D341Med (cell line): ENCODE measurements at regions not wholly inside any gene's neighbourhood (a gene's known extent, or its start where the extent isn't known, plus 50 kb on each side); places are given as distances from the start of the nearest gene placed in this dataset.
A peak's percentile ranks its signal among the peaks of the same experiment; 100 is the strongest.
"Not testable (repeated sequence)": the region's sequence is repeated elsewhere in the genome, so short reads cannot be mapped to it uniquely, and the experiment has no call there.

Experiments
- DNase-seq: peaks from one replicate; pipeline ENCODE4 v3.0.0; 2012; ENCODE audit warnings: low spot score

DNA sequence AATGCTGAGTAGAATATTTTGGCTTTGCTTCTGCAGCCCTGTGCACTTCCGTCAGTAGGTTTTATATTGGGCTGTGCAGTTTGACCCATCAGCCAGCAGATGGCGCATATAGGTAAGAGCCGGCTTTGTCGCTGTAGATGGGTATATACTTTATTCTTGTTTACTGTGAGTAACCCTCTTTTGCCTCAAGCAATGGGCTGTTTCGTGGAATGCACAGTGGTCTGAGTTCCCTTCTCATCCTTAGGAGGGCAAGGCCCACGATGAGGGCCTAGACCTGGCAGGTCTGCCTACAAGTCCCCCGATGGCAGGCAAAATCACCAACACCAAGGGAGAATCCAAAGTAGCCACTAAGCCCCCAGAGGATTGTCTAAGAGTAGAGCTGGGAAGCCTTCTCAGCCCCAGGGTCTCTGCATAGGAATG, 1002.9 kb upstream of the KCND2 start:
- peak; percentile 68 for DNase-seq

DNA sequence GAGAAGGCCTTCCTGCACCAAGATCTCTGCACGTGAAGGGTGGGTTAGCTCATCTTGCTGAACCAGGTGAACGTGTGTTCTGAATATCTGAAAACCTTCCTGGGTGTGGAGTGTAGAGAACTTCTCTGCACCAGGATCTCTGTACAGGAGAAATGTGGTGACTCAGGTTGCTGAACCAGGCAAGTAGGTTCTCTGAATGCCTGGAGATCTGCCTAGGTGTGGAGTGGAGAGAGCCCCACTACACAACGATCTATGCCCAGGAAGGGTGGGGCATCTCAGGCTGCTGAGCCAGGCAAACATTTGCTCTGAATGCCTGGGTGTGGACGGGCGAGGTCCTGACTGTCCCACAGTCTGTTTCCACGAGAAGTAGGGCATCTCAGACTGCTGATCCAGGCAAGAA, 1002.3 kb upstream of the KCND2 start:
- DNase-seq: no peak

DNA sequence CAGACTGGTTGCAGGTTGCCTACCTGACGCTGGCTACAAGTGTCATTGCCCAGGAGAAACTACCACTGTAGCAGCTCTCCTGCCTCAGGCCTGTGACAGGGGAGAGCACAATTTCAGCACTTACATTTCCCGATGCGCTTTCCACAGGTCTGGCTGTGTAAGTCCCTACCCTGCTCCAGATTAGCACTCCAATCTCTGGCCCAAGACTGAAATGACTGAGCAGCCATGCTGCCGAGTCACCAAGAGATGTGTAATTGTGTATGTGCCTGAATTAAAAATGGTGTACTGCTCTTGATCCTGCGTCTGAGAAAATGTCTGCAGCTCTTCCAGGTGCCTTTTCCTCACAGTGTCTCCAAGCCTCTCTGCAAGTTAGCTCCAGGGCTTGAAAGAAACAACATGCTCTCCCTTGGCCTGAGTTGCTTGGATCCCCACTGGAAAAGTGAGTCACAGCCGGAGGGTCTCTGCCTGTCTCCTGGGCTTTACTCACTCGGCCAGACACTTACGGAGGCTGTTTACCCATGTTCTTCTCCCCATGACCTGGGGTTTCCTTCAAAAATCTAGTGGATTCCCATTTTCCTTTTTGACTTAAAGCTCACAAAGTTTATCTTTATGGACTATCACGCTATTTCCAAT, 1001.7 kb upstream of the KCND2 start:
- peak; percentile 13 for DNase-seq

DNA sequence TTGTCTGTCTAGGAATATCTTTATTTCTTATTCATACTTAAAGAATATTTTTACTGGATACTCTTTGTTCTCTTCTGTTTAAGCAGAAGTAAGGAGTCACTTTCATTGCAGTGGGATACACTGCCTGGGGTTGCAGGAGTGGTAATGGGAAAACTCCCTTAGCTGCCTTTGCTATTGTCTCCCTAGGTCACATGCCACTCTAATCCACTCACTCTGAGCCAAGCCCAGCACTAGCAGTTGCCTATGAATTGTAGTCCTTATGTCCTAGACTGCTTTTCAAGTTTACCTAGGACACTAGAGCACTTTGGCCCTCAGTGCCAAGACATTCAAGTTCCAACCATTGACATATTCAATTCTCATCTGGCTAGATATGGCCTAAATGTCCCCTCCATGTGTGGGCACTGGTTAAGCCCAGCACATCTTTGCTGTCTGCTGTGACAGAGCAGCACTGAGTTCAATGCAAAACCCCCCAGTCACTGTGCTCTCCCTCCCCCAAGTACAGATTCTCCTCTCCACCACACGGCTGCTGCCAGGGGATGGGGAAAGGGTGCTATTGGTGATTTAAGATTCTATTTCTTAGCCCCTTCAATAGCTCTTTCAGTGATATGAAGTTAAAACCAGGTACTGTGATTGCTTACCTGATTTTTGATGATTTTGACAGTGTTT, 991.7 kb upstream of the KCND2 start:
- DNase-seq: no peak

DNA sequence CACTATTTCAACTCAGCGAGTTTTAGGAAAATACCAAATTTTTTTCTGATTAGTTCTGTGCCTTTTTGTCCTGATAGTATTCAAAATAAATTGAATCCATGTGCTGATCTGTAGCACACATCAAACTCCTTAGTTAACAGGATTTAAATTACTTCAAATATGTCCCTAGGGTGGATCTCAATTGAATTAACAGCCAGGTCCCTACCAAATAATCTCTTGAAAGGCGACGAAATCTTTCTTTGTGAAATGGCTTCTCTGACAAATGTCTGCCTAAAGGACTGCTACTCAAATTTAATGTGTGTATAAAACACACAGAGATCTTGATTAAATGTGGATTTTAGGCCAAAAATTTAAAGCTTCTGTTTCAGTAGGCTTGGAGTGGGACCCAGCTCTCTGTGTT, 989.6 kb upstream of the KCND2 start:
- DNase-seq: no peak

DNA sequence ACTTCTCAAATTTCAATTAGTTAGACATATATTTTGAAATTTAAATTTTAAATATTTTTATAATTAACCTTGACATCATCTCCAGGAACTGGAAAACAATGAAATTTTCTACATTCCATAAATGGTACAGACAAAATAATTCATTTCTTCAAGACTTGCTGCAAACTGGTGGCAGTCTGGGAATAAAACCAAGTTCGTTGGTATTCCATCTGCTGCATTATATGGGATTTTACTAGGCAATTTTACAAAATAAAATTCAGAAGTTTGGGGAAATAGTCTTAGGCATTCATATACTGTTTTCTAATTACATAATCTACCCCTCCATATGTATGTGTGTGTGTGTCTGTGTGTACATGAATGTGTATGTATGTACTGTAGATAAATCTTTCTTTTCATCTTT, 984.6 kb upstream of the KCND2 start:
- DNase-seq: no peak

DNA sequence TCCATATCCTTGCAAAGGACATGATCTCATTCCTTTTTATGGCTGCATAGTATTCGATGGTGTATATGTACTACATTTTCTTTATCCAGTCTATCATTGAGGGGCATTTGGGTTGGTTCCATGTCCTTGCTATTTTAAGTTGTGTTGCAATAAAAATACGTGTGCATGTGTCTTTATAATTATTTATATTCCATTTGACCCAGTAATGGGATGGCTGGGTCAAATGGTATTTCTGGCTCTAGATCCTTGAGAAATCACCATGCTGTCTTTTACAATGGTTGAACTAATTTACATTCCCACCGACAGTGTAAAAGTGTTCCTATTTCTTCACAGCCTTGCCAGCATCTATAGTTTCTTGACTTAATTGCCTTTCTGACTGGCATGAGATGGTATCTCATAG, 972.6 kb upstream of the KCND2 start:
- not testable (repeated sequence) for DNase-seq

DNA sequence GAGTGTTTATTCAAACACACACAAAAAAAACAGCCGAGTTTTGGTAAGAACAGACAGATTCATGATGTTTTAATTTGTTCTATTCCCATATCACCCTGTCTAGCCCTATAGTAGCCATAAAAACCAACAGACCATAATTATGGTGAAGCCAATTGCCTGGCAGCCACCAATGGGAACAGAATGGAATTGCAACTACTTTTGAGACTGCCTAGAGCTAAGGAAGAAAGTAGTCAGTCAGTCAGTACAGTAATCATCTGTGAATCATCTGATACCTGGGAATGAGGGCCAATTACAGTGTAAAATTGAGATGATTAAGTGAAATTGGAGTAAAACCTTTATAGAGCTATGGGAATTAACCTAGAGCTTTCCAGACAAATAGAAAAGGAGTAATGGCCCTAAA, 952.7 kb upstream of the KCND2 start:
- peak; percentile 10 for DNase-seq

DNA sequence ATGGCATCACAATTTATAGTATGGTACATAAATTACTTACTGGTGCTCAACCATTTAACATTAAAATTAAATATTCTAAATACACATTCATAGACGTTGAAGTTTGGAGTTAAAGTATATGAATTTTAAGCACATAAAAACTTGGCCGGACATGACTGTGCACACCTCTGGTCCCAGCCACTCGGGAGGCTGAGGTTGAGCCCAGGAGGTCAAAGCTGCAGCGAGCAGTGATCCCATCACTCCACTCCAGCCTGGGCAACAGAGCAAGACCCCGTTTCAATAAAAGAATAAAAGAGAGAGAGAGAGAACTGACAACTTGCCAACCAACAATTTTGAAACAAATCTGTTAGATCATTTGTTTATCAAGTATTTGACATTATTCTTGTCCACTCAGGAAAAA, 943.3 kb upstream of the KCND2 start:
- DNase-seq: no peak

DNA sequence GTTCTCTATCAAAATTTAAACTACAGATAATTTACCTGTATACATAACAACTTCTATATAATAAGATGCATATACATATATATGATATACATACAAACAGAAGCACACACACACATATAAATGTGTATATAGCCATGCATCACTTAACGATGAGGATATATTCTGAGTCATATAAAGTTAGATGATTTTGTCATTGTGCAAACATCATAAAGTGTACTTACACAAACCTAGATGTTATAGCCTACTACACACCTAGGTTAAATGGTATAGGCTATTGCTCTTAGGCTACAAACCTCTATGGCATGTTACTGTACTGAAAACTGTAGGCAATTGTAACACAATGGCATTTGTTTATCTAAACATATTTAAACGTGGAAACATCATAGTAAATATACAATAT, 937.6 kb upstream of the KCND2 start:
- no peak for DNase-seq

DNA sequence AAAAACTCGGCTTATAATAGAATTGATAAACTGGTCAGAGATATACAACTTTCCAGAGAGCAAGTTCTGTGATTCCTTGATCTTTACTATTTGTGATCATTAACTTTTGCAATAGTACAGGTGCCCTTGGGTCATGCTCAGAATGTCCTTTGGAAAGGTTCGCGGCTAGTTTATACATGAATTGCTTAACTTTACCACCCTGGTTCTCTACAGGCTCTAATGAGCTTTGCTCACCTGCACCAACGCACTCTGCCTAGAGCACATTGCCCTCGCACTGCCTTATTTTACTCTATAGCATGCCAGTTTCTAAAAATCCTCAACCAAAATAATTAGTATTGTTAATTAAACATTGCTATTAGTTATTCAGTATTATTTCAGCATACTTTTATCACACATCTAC, 931.2 kb upstream of the KCND2 start:
- DNase-seq: no peak

DNA sequence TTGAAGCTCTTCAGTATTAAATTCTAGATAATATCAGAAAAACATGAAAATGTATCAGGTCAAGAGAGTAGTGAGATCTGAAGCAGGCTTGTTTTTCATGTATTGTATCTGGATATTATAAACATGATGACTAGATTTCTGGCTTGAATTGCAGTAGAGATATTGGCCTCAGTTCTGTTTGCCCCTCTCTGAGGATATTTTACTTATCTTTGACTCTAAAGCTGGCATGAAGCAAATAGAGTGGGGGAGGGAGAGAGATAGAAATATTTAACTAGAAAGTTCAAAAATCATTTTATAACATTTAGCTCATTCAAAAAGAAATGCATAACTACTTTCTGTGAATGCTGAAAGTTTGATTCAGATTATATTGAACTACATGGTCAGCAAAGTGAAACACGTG, 929.7 kb upstream of the KCND2 start:
- no peak for DNase-seq

DNA sequence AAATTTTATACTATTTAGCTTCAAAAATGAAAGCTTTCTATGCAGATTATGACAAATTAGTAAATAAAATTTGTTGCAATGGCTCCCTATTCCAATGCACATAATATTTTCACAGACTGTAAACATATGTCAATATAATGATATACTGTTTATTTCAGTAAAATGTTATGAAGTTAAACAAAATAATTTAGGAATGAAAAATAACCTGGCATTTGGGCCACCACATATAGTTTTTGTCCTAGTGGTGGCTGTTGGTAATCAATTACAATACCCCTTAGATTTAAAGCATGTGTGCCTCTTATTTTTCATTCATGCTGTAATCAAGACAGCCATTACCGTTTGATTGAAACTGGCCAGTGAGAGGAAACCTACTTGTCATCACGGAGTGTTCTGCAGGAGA, 928.5 kb upstream of the KCND2 start:
- DNase-seq: no peak

DNA sequence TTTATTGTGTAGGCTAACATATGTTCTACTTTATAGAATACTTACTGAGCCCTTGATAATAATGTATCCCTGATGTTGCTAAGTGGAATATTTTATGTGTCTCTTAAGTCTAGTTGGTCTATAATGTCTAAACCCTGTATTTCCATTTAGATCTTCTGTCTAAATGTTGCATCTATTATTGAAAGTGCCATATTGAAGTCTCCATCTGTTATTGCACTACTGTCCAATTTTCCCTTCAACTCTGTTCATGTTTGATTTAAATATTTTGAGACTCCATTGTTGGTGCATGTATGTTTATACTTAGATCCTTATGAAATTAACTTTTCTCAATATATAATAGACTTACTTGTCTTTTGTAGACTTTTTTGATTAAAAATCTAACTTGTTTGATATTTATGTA, 924.5 kb upstream of the KCND2 start:
- no peak for DNase-seq

DNA sequence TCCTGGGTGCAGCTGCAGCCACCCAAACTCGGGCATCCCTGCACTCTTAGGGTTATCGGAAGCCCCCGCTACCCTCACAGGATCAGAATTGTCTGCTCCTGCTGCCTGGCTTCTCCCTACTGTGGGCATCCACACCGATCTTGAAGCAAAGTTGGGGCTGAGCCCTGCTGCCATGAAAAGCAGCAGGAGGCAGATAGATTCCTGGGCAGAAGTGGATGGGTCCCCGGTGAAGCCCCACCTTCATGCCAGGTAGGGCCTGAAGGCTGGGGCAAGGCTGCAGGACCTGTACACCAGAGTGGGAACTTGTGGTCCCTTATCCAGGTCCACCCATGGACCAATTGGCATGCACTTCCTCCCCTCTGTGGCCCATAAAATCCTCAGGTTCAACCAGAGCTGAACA, 922.6 kb upstream of the KCND2 start:
- DNase-seq: no peak

DNA sequence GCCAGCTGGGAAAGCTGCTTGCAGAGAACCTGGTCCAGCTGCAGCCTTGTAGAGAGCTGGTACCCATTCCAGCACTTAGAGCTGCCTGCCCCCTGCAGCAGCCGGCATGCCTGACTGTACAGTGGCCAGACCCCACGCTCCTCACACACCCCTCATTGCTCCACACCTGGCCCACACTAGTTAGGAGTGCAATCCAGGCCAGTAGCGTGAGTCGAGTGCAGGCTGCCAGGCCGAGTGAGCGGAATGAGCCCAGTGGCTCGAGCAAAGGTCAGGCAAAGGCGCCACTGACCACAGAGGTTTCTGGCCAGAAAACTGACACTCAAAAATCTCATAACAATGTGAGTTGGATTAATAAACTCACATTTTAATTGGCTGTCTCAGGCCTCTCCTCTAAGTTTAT, 921.7 kb upstream of the KCND2 start:
- no peak for DNase-seq

DNA sequence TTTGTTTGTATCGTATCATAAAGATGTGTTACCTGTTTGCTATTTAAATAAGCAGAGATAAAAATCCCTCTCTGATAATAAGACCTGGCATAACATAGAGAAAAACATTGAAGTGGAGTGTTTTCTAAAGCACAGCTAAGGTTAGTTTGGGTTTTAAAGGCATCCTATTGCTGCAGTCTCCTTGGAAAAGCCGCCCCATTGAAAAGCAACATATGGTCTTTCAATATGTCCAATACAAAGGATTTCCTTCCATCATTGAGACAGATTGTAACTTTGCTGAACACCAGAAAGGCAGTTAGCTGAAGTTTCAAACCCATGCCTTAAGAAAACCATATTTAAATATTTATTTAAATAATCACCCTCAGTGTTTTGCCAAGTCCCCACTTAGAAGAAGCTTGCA, 898.5 kb upstream of the KCND2 start:
- DNase-seq: no peak

DNA sequence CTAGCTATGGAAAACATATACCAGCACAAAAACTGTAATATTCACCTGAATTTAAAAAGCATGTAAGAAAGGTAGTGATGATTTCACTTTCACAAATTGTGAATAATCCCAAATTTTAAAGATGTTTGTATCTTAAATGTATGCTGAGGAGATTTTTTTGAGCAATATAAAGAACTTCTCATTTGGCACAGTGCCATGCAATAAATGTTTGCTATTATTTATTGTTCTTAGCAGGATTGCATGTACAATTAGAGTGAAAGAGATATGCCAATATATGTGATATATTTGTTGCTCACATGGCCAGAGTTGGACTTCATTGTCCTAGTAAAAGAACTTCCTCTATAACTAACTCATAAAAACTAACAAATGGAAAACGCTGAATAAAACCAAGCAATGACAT, 895.1 kb upstream of the KCND2 start:
- DNase-seq: no peak

DNA sequence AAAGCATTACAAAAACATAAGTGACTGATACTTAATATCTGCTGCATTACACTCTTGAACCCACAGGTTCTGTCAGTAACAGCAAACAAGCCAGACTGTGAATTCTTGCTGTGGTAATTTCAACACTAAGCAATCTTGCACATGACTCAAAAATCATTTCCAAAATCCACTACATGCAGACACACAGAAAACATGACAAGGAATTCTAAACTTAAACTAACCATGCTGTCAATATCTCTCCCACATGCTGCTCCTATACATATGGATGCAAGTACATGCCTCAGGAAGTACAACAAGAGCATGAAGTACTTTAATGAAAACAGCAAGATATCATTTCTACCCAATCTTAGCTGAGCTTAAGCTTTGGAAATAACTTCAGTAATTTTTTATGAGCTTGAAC, 890.2 kb upstream of the KCND2 start:
- no peak for DNase-seq

DNA sequence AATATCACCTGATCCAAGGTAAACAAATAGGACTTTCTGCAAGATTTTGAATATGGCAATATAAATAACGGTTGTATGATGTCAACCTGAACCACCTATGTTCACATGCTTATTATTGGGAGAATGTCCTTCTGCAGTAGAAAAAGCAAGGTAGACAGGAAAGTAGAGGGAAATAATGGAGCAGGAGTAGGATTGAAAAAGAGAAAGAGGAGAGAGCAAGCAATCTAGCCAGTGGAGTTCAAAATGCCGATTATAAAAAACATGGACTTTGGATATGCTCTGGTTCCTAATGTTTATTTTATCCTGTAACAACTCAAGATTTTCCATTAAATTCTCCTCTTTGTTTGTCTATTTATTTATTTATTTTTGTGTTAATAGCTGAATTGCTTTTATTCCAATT, 878.0 kb upstream of the KCND2 start:
- DNase-seq: no peak

DNA sequence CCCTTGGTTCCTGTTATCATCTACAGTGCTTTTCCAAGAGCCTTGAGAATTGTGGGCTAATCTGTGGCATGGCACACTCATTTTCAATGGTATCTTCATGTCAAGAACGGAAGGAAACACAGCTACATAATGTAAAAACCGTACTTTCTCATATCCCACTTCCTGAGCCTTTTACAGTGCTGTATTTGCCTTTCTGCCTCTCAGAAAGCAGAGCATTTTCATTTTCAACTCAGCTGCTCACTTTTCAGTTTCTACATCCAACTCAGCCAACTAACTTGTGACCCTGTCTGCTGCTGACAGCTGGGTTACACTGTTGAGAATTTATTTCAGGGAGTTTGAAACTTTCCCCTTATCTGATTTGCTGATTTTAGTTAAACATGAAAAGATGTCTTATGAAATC, 875.8 kb upstream of the KCND2 start:
- DNase-seq: no peak

DNA sequence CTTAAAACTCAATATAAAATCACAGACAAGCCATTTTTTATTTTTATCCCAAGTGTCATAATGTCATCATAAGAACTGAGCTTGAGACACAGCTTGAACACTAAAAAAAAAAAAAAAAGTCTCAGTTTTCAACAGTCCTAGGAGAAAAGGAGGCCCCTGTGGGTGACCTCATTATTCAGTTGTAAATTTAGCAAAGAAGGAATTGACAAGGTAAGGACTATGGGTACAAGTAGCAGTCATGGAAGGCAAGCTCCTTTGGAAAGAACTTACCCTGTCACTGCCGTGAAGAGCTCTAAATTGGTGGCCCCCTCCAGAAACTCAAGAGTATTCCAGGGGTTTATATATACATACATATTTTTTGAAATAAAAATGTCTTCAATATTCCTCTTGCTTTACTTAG, 864.4 kb upstream of the KCND2 start:
- no peak for DNase-seq

DNA sequence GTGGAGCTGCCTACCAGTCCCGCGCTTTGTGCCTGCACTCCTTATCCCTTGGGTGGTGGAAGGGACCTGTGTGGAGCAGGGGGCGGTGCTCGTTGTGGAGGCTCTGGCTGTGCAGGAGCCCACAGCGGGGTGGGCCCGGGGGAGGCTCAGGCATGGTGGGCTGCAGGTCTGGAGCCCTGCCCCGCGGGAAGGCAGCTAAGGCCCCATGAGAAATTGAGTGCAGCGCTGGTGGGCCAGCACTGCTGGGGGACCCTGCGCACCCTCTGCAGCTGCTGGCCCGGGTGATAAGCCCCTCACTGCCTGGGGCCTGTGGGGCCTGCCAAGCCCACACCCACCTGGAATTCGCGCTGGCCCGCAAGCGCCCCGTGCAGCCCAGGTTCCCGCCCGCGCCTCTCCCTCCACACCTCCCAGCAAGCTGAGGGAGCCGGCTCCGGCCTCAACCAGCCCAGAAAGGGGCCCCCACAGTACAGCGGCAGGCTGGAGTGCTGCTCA, 859.6 kb upstream of the KCND2 start:
- DNase-seq: no peak

DNA sequence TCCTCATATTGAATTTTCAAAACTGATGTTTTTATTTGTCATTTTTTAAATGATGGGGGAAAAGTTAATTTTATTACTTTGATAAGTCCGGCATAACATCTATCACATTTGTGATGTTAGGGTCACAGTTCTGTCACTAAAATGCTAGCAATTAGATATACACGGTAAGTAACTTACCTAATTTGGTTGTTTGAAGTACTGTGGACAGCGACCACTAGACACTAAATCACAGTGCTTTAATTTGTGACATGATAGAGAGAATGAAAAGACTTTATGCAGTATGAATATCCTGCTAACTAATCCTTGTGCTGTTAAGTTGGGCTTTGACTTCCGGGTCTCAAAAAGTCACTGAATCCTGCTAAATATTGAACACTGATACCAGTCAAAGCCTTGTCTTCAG, 857.3 kb upstream of the KCND2 start:
- no peak for DNase-seq
